SJCRH30 (cell line): ENCODE measurements at regions not wholly inside any gene's neighbourhood (a gene's known extent, or its start where the extent isn't known, plus 50 kb on each side); places are given as distances from the start of the nearest gene placed in this dataset.

Source experiments
- DNase-seq, 2 experiments: peaks; one replicate each; pipeline ENCODE4 v3.0.0-alpha.2; 2015 to 2020
- H3K27ac ChIP-seq: fragments of 250-450 bp; sonication (Bioruptor Pico); 2 replicates; pipeline ENCODE4 v1.5.1; 2020; ENCODE audit warnings: mild to moderate bottlenecking, moderate library complexity
- H3K27me3 ChIP-seq: fragments of 250-450 bp; sonication (Bioruptor Pico); 2 replicates; pipeline ENCODE4 v1.5.1; 2020; ENCODE audit warnings: mild to moderate bottlenecking, moderate library complexity
- H3K36me3 ChIP-seq: fragments of 250-450 bp; sonication (Bioruptor Pico); 2 replicates; pipeline ENCODE4 v1.5.1; 2020; ENCODE audit warnings: mild to moderate bottlenecking, moderate library complexity
- H3K4me1 ChIP-seq: fragments of 250-450 bp; sonication (Bioruptor Pico); 2 replicates; pipeline ENCODE4 v1.5.1; 2020; ENCODE audit warnings: mild to moderate bottlenecking, moderate library complexity
- H3K4me3 ChIP-seq: fragments of 250-450 bp; sonication (Bioruptor Pico); 2 replicates; pipeline ENCODE4 v1.5.1; 2020; ENCODE audit warnings: mild to moderate bottlenecking, moderate library complexity
- H3K9me3 ChIP-seq: fragments of 250-450 bp; sonication (Bioruptor Pico); replicated peaks from 2 replicates; pipeline ENCODE4 v1.5.1; 2020; ENCODE audit warnings: mild to moderate bottlenecking, moderate library complexity

DNA sequence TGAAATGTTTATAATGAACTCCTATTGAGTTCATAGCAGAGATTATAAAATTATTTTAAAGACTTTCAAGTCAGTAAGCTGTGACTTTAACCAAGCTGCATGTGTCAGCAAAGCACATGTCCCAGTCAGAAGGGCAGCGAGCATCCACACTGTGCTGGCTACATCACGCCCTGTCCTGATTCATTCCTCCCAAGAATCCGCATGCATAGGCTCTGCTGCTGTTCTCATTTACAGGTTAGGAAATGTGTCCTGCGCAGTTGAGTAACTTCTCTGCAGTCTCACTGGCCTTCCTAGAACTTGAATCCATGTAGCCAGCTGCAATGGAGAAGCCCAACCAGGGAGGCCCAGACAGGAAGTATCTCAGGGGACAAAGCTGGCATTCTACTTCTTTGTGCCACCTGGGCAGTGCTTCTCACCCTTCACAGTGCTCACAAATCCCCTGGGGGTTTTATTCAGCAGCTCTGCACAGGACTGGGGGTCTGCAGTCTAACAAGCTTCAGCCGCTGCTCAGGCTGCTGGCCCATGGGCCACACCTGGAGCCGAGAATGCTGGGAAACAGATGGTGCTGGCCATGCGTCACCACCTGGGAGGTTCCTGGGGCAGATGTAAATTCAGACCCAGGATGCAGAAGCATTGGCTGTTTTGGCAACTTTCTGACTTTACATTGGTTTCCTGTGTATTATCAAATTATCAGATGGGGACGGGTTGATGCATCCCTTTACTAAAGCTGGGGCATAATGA, 192.8 kb upstream of the GDF10 start:
- no peak for DNase-seq
- H3K4me3 ChIP-seq, result no peak overlapping the region
- no peak overlapping the region for H3K27ac ChIP-seq
- H3K9me3 ChIP-seq, result no peaks in the 10 kb centered on the region
- H3K27me3 ChIP-seq, result no peaks in the 10 kb centered on the region
- no peaks in the 10 kb centered on the region for H3K4me1 ChIP-seq
- H3K36me3 ChIP-seq, result no peaks in the 10 kb centered on the region

DNA sequence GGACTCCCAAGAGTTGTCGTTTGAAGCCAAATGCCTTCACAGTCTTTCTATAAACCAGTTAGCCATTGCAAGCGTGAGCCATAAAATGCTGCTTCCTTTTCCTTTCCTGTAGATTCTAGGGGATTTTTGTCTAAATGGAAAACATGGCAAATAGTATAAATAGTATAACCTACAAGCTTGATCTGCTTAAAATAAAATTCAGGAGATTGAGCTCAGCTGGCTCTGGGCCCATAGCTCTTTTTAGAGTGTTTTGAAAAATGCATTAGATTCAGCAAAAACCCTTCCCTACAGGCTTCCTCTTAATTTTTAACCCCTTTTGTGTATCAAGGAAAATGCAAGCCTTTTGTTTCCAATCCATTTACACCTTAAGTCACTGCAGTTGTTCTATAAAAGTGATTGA, 190.1 kb upstream of the GDF10 start:
- DNase-seq, result no peak
- H3K27me3 ChIP-seq, result no peaks in the 10 kb centered on the region
- no peaks in the 10 kb centered on the region for H3K9me3 ChIP-seq
- H3K4me1 ChIP-seq, result no peaks in the 10 kb centered on the region
- H3K4me3 ChIP-seq, result no peak overlapping the region
- H3K27ac ChIP-seq, result no peak overlapping the region
- no peaks in the 10 kb centered on the region for H3K36me3 ChIP-seq

DNA sequence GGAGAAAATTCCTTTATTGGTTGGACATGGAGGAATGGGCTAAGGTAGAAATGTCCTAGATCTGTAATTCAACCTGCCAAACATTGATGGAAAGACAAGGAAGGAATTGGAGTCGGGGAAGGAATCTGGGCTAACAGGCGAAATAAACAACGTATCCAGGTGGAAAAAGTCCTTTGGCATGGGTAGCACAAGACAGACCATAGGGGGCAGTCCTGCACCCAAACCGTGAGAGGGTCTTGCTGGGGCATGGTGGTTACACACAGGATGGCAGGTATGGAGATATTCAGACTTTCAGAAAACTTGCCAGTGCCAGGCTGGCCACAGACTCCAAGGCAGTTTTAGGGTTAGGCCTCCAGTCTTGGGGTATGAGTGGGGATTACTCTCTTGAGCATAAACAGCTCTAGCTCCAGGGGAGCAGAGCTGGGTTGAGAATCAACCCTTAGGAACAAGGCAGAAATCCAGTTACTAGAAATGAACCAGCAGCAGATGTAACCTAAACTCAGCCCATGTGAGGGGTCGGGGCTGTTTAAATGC, 188.6 kb upstream of the GDF10 start:
- H3K4me3 ChIP-seq, result no peak overlapping the region
- no peaks in the 10 kb centered on the region for H3K27me3 ChIP-seq
- H3K9me3 ChIP-seq, result no peaks in the 10 kb centered on the region
- no peak overlapping the region for H3K27ac ChIP-seq
- H3K36me3 ChIP-seq, result no peaks in the 10 kb centered on the region
- H3K4me1 ChIP-seq, result no peaks in the 10 kb centered on the region
- no peak for DNase-seq

DNA sequence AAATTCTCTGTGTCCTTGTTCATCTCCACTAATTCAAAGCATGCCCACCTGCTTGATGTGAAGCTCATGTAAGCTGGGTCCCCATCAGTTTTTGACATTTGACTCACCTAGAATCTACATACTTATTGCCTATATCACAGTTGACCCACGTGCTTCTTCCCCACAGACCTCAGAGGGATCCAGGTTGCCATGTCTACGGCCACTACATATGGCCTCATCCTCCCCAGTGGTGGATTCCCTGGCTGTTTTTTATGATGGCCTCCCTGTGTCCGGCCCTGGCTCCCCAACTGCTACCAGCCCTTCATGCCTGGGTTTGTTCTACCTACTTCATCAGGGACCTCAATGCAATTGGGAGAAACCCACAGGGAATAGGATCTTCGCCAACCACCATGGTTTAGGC, 187.4 kb upstream of the GDF10 start:
- no peak for DNase-seq
- no peaks in the 10 kb centered on the region for H3K27me3 ChIP-seq
- H3K4me3 ChIP-seq, result no peak overlapping the region
- no peaks in the 10 kb centered on the region for H3K36me3 ChIP-seq
- H3K27ac ChIP-seq, result no peak overlapping the region
- H3K9me3 ChIP-seq, result no peaks in the 10 kb centered on the region
- no peaks in the 10 kb centered on the region for H3K4me1 ChIP-seq

DNA sequence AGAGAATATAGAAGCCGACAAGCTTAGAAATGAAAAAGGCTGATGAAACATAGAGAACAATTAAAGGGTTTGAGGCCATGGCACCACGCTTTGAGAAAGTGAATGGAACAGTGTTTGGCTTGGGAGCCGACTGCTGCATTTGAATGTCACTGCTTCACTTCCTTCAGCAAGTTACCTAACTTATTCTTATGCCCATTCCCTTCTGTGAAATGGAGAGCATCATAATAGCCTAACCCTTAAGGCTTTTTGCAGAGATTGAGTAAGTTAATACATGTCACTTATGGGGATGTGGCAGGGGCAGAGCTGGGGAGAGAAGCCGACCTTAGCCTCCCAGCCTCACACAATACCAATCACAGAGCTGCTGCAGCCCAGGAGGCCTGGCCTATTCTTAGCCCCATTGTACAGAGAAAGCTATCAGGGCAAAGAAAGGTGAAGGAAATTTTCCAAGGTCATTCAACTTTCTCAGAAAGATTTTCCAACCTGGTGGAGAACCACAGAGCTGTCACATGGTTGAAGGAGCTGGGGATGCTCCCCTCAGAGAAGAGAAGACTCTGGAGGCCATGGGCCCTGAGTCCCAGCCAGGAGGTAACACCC, 186.0 kb upstream of the GDF10 start:
- Histone ChIP-seq H3K4me3 (no peak overlapping the region), H3K27me3 (no peaks in the 10 kb centered on the region), H3K27ac (no peak overlapping the region), H3K9me3 (no peaks in the 10 kb centered on the region), H3K4me1 (no peaks in the 10 kb centered on the region), H3K36me3 (no peaks in the 10 kb centered on the region)
- no peak for DNase-seq

DNA sequence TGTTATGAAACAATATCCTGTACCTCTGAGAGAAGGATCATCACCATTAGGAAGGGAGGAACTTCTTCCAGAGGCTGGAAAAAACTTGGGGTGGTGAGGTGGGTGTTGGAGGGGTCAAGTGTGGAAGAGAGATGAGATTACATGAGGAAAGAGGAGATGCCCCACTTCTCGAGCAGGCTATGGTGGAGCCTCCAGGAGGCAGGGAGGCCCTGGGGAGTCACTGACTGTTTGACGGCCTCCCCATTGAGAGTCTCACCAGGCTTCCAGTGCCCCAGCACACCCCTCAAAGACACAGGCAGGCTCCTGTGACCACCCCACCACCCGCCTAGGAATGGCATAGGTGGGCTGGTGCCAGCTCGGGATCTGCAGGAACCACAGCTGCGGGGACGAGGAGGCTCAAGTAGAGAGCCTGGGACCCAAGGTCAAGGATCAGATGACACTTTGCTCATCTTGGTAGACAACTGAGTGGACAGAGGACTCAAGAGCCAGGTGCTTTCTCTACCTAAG, 185.3 kb upstream of the GDF10 start:
- no peak overlapping the region for H3K4me3 ChIP-seq
- H3K27ac ChIP-seq, result no peak overlapping the region
- H3K4me1 ChIP-seq, result no peaks in the 10 kb centered on the region
- no peak for DNase-seq
- no peaks in the 10 kb centered on the region for H3K27me3 ChIP-seq
- no peaks in the 10 kb centered on the region for H3K9me3 ChIP-seq
- H3K36me3 ChIP-seq, result no peaks in the 10 kb centered on the region

DNA sequence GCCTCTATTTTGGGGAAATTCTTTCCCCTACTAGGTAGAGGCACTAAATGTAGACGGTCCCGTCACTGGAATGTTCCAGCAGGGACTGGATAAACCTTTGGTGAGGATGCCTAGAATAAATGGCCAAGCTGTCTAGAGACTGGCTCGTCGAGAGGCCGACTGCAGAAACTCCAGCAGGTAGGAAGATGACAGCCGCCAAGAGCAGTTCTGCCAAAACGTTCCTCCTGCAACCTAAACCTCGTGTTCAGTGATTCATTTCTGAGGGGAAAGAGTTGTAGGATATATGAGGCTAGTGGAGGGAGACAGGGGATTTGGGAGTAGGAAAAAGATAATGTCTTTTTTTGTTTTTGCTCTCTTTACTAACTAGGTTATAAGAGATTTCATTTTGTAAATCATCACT, 184.7 kb upstream of the GDF10 start:
- no peak overlapping the region for H3K4me3 ChIP-seq
- DNase-seq, result no peak
- H3K27me3 ChIP-seq, result no peaks in the 10 kb centered on the region
- no peaks in the 10 kb centered on the region for H3K4me1 ChIP-seq
- no peaks in the 10 kb centered on the region for H3K36me3 ChIP-seq
- no peak overlapping the region for H3K27ac ChIP-seq
- H3K9me3 ChIP-seq, result no peaks in the 10 kb centered on the region

DNA sequence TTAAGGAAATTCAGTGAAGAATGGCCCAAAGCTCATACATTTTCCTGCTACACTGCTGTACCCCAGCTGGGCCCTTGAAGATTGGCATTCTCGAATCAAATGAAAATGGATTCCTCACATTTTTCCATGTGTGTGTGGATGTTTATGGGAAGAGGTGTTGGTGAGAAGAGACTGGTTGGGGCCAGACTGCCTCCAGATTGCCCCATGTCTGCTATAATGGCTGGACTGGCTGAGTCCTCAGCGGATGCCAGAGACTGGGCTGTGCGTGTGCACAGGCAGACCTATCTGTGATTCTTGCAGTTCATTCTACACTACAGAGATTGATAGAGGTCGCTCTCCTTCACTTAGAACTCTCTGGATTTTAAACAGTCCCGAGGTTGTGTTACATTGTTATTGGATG, 183.6 kb upstream of the GDF10 start:
- H3K27me3 ChIP-seq, result no peaks in the 10 kb centered on the region
- H3K27ac ChIP-seq, result no peak overlapping the region
- no peak overlapping the region for H3K4me3 ChIP-seq
- H3K4me1 ChIP-seq, result no peaks in the 10 kb centered on the region
- DNase-seq, result no peak
- H3K36me3 ChIP-seq, result no peaks in the 10 kb centered on the region
- H3K9me3 ChIP-seq, result no peaks in the 10 kb centered on the region

DNA sequence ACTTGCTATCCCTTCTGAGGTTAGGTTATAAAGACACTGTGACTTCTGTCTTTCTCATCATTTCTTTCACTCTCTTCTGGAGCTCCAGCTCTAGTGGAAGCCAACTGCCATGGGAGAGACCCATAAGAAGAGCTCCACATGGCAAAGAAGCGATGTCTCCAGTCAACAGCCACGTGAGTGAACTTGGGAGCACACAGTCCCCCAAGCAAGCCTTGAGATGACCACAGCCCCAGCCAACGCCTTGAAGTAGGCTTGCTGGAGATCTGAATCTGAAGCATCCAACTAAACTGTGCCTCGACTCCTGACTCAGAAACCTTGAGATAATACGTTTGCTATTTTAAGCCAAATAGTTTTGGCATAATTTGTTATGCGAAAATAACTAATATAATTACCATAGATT, 181.7 kb upstream of the GDF10 start:
- H3K36me3 ChIP-seq, result no peaks in the 10 kb centered on the region
- no peaks in the 10 kb centered on the region for H3K9me3 ChIP-seq
- H3K4me1 ChIP-seq, result no peaks in the 10 kb centered on the region
- no peak overlapping the region for H3K4me3 ChIP-seq
- no peak overlapping the region for H3K27ac ChIP-seq
- no peak for DNase-seq
- no peaks in the 10 kb centered on the region for H3K27me3 ChIP-seq

DNA sequence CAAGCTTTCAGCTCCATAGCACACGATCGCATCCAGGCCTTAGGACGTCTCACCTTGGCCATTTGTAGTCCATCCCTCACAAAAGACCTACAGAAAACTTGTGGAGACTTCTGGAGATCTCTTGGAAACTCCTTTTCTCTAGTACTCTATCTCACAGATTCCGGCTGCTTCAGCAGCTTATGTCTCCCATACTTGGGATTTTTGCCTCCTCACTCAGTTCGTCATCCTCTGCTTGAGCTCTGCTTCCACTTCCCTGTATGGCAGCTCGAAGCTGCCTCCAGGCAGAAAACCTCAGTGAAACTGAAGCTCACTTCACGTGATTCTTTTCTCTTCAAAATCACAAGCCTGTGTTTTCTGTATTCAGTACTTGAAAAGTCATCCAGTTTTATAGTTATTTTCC, 178.7 kb upstream of the GDF10 start:
- no peak overlapping the region for H3K4me3 ChIP-seq

DNA sequence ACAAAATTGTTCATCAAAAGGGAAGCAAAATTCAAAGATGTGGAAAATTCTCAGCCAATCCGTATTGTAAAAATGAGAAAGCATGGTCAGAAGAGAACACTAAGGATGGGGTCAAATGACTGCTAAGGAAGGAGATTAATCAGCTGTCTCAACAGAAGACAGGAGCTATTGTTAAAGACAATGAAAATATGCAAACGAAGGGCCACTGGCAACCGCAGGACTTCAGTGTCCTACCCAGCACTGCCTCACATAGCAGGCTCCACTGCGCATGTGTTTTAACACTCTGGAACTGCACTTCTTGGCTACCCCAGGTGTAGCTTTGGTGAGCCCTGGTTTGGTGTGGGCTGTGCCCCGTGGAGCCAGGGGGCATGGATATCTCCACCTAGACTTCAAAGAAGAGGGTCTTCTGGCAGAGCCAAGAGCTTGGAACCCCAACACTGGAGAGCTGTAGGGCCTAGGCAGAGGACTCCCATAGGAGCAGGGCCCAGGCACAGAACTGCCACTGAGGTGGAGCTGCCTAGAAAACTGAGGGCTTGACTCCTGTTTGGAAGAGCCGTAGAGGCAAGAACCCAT, 176.2 kb upstream of the GDF10 start:
- no peaks in the 10 kb centered on the region for H3K4me1 ChIP-seq
- H3K9me3 ChIP-seq, result no peaks in the 10 kb centered on the region
- no peaks in the 10 kb centered on the region for H3K27me3 ChIP-seq
- no peaks in the 10 kb centered on the region for H3K36me3 ChIP-seq
- no peak for DNase-seq
- H3K4me3 ChIP-seq, result no peak overlapping the region
- H3K27ac ChIP-seq, result no peak overlapping the region

More for the DNA sequence above, 178.7 kb upstream of the GDF10 start:
- Histone ChIP-seq H3K27me3 (no peaks in the 10 kb centered on the region), H3K36me3 (no peaks in the 10 kb centered on the region), H3K4me1 (no peaks in the 10 kb centered on the region), H3K9me3 (no peaks in the 10 kb centered on the region), H3K27ac (no peak overlapping the region)
- DNase-seq, result no peak

DNA sequence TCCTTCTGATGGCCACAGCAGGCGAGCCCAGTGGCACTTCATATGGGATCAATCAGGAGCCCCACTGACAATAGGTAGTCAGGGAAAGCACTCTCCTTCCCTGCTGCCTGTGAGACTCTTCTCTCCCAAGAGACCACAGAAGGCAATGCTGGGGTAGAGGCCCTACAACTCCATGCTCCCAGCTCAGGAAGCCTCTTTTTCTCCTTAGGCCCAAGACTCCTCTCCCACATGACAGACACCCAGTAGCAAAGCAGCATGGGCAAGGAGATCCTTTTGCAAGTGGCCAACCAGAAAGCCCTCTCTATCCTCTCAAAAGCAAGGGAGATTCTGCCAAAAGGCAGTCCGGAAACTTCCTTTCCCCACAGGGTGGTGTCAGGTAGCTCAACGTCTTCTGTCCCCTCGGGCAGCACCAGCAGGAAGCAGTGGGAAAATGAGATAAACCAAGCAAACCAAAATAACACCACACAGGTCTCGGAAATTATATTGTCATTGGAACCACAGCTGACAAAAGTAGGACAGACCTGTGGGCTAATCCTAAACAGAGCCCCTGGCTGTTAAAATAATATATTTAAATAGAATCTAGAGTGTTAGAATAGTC, 172.7 kb upstream of the GDF10 start:
- no peak overlapping the region for H3K27ac ChIP-seq
- H3K36me3 ChIP-seq, result no peaks in the 10 kb centered on the region
- H3K4me1 ChIP-seq, result no peaks in the 10 kb centered on the region
- no peak for DNase-seq
- no peaks in the 10 kb centered on the region for H3K27me3 ChIP-seq
- no peak overlapping the region for H3K4me3 ChIP-seq
- H3K9me3 ChIP-seq, result no peaks in the 10 kb centered on the region

DNA sequence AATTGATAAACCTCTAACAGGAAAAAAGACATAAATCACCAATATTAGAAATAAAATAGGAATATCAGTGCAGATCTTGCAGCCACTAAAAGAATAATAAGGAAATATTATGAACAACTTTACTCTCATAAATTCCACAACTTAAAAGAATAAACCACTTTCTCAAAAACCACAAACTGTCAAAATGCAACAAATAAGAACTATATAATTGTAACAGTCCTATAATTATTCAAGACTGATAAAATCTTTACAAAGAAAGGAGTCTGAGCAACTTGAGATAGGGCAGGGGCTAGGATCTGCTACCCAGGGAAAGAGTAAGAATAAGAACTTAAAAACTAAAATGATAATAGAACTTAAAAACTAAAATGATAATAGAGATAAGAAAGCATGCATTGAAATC, 169.5 kb upstream of the GDF10 start:
- H3K4me1 ChIP-seq, result no peaks in the 10 kb centered on the region
- no peak overlapping the region for H3K4me3 ChIP-seq
- H3K9me3 ChIP-seq, result no peaks in the 10 kb centered on the region
- no peak overlapping the region for H3K27ac ChIP-seq
- no peak for DNase-seq
- no peaks in the 10 kb centered on the region for H3K36me3 ChIP-seq
- no peaks in the 10 kb centered on the region for H3K27me3 ChIP-seq

DNA sequence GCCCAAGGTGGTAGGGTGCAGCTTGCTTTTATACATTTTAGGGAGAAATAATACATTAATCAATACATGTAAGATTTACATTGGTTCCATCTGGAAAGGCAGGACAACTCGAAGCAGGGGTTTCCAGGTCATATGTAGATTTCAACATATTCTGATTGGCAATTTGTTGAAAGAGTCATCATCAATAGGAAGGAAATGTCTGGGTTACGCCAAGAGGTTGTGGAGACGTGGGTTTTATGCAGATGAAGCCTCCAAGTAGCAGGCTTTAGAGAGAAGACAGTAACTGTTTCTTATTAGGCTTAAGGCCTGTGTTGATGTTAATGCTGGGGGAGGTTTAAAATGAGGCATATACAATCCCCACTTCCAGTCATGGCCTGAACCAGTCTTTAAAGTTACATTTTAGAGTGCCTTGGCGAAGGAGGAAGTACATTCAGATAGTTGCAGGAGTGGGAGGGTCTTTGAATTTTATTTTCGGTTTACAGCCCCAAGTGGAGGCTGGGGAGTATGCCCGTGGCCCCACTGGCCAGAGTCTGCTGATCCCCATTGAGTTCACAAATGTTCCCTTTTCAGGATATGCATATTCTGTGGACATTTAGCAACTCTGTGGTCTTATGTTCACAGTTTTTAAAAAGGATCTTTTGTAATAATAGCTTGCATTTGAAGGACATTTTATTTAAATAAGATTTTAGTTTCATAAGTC, 166.0 kb upstream of the GDF10 start:
- H3K9me3 ChIP-seq, result no peaks in the 10 kb centered on the region
- no peak overlapping the region for H3K4me3 ChIP-seq
- no peaks in the 10 kb centered on the region for H3K36me3 ChIP-seq
- no peak overlapping the region for H3K27ac ChIP-seq
- no peaks in the 10 kb centered on the region for H3K27me3 ChIP-seq
- no peaks in the 10 kb centered on the region for H3K4me1 ChIP-seq
- no peak for DNase-seq

DNA sequence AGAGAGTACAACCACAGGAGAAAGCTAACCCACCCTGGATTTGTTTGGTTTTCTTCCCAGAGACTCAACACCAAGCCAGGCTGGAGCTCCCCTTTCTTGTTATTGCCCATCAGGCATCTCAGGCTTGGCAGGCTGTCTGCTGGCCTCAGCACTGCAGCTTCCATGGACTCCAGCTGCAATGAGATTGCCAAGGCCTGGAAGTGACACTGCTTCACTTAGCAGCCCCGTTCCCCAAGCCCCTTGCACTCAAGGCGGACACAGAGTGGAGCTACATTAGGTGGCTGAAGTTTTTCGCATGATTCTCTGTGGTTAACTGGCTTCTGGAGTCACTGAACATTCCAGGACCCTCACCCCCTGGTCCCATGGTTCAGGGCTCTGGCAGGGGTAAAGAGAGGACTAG, 163.1 kb upstream of the GDF10 start:
- Histone ChIP-seq H3K4me1 (no peaks in the 10 kb centered on the region), H3K4me3 (no peak overlapping the region), H3K9me3 (no peaks in the 10 kb centered on the region), H3K27ac (no peak overlapping the region), H3K27me3 (no peaks in the 10 kb centered on the region), H3K36me3 (no peaks in the 10 kb centered on the region)
- DNase-seq, result no peak
